Spleen (tissue), 11 donors: ENCODE measurements at regions not wholly inside any gene's neighbourhood (a gene's known extent, or its start where the extent isn't known, plus 50 kb on each side); places are given as distances from the start of the nearest gene placed in this dataset.
A peak's percentile ranks its signal among the peaks of the same experiment; 100 is the strongest.

Source experiments
- DNase-seq: peaks from one replicate; pipeline ENCODE4 v3.0.0-alpha.2; 2020
- H3K27ac ChIP-seq, 8 donors: fragments of 200-600 bp; sonication (generic) in 7 of 8; 1 replicate in 4 of 8; 2 replicates in 4 of 8; pipeline versions ENCODE4 v1.5.0 to v1.8.0; 2016 to 2021; ENCODE audit warnings: inconsistent platforms in 4 of 8, mild to moderate bottlenecking in 4 of 8, moderate library complexity in 1 of 8
- H3K27me3 ChIP-seq, 7 donors: fragments of 200-600 bp; sonication (generic) in 6 of 7; replicated peaks in 1 of 7; 1 replicate in 4 of 7; 2 replicates in 3 of 7; pipeline versions ENCODE4 v1.5.0 to v1.8.0; 2016 to 2021; ENCODE audit warnings: inconsistent platforms in 3 of 7, mild to moderate bottlenecking in 1 of 7
- H3K36me3 ChIP-seq, 6 donors: fragments of 200-600 bp; sonication (generic) in 5 of 6; 1 replicate in 4 of 6; 2 replicates in 2 of 6; pipeline versions ENCODE4 v1.5.0 to v1.8.0; 2016 to 2021; ENCODE audit warnings: inconsistent platforms in 2 of 6
- H3K4me1 ChIP-seq, 6 donors: fragments of 200-600 bp; sonication (generic) in 5 of 6; 1 replicate in 3 of 6; 2 replicates in 3 of 6; pipeline versions ENCODE4 v1.5.0 to v1.8.0; 2016 to 2021; ENCODE audit warnings: inconsistent platforms in 3 of 6
- H3K4me3 ChIP-seq, 8 donors: fragments of 200-600 bp; sonication (generic) in 7 of 8; 1 replicate in 4 of 8; 2 replicates in 4 of 8; pipeline versions ENCODE4 v1.5.0 to v1.8.0; 2016 to 2021; ENCODE audit warnings: inconsistent platforms in 4 of 8, mild to moderate bottlenecking in 4 of 8, moderate library complexity in 2 of 8
- H3K9me3 ChIP-seq, 8 donors: fragments of 200-600 bp; sonication (generic) in 7 of 8; 1 replicate in 4 of 8; 2 replicates in 4 of 8; pipeline versions ENCODE4 v1.5.0 to v1.8.0; 2016 to 2021; ENCODE audit warnings: inconsistent platforms in 4 of 8
- POLR2A ChIP-seq, 3 donors: fragments of 450-650 bp; IDR thresholded peaks; one replicate each; pipeline ENCODE4 v1.5.1; 2017; ENCODE audit warnings: antibody characterized with exemption in 3 of 3, mild to moderate bottlenecking in 1 of 3
- POLR2AphosphoS5 ChIP-seq, 3 donors: sonication (generic); formaldehyde crosslinking; IDR thresholded peaks; one replicate each; pipeline ENCODE4 v1.5.1; 2017; ENCODE audit warnings: antibody characterized with exemption in 3 of 3
- WGBS, 5 donors: extraction: QIAGEN DNeasy Blood & Tissue Kit in 3 of 5; methylation state at CpG; one replicate each; pipeline versions ENCODE4 v1.1.5 to v1.1.7; 2013 to 2018; 5-methylcytosine and 5-hydroxymethylcytosine counted together
- intact Hi-C: fragments of 100-400 bp; cut with DNase I; formaldehyde crosslinking; loops from one replicate; pipeline ENCODE4 v1.15.0; 2023; ENCODE audit warnings: low total_unique reads
- TF ChIP-seq, protein P1 (sequence below), 11 experiments: fragments of 200-600 bp in 7 of 11; fragments of 450-650 bp in 4 of 11; sonication (generic) in 4 of 11; IDR thresholded peaks in 8 of 11; conservative IDR thresholded peaks in 3 of 11; 1 replicate in 7 of 11; 2 replicates in 4 of 11; pipeline versions ENCODE4 v1.4.0 to v1.8.0; 2016 to 2021; ENCODE audit warnings: antibody characterized with exemption in 11 of 11, inconsistent platforms in 4 of 11, mild to moderate bottlenecking in 1 of 11
- donor health status: healthy with polysubstance abuse.
- donor health status: DM: no; HTN: no; CAD: no; lungs with moderate emphysema.
- donor health status: DM: no; HTN: no; CAD: no.
- donor health status: Bipolar disorder and iron deficiency.
- donor health status: healthy.
- donor health status: DM: no; HTN: no; CAD: no.
- donor health status: DM: yes; HTN: yes; CAD: no.

DNA sequence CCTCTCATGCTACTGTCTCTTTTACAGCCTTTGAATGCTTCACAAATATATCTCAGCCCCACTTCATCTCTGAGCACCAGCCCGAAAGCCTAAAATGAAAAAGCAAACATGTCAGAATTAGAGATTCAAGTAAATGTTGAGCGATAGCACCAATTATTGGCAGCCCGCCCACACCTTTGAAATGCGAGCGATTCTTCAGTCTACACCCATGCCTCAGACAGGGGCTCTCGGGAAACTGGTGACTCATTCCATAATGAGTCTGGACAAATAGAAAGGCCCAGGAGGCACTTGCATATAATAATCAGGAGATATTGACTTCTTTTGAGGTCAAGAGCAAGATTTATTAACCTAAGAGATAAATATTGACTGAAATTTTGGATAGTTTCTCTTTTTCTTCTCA lies 487.3 kb upstream of the PTBP2 start:
- TF ChIP-seq, protein P1, sequence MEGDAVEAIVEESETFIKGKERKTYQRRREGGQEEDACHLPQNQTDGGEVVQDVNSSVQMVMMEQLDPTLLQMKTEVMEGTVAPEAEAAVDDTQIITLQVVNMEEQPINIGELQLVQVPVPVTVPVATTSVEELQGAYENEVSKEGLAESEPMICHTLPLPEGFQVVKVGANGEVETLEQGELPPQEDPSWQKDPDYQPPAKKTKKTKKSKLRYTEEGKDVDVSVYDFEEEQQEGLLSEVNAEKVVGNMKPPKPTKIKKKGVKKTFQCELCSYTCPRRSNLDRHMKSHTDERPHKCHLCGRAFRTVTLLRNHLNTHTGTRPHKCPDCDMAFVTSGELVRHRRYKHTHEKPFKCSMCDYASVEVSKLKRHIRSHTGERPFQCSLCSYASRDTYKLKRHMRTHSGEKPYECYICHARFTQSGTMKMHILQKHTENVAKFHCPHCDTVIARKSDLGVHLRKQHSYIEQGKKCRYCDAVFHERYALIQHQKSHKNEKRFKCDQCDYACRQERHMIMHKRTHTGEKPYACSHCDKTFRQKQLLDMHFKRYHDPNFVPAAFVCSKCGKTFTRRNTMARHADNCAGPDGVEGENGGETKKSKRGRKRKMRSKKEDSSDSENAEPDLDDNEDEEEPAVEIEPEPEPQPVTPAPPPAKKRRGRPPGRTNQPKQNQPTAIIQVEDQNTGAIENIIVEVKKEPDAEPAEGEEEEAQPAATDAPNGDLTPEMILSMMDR (IDR thresholded peaks at IDR 0.05 in 8 of 11, conservative IDR thresholded peaks at IDR 0.05 in 3 of 11), result no peak
- no peak for TF ChIP-seq POLR2A (IDR thresholded peaks at IDR 0.05)
- no peak for TF ChIP-seq POLR2AphosphoS5 (IDR thresholded peaks at IDR 0.05)
- DNase-seq, result no peak
- H3K27me3 ChIP-seq, result no peaks in the 10 kb centered on the region
- WGBS, 5 donors, result 55 to 84% (median 75%) methylated on average over 6 of the region's 6 CpGs
- H3K36me3 ChIP-seq, result no peaks in the 10 kb centered on the region
- H3K27ac ChIP-seq, result no peak overlapping the region
- no peak overlapping the region for H3K4me3 ChIP-seq
- intact Hi-C loops, result no loop called here
- H3K9me3 ChIP-seq, result no peaks in the 10 kb centered on the region
- H3K4me1 ChIP-seq, result no peaks in the 10 kb centered on the region

DNA sequence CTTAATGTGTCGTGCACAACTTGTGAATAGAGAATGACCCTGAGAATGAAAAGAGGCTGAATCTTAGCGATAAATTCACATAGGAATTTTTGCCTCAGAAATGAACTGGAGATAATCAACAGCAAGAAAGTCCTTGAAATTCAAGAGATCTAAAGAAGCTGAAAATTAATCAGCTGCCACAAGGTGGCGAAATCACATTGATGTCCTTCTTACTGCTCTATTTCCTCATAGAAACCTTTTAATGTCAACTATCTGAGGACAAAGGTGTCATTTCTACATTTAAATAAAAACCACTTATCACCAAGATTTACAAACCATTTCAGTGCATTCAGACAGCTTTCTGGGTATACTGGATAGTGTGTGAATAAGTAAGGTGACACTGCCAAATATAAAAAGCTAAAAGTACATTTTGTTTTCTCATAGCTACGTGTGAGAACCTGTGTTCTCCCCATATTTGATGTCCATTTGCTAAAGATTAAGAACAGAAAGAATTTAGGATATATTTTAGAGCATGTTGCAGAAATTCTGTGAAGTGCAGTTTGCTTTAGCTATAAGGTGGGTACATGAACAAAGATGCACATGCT lies 485.3 kb upstream of the PTBP2 start:
- 24 to 43% (median 33%) methylated on average over 3 to 4 of the region's 4 CpGs for WGBS, 5 donors
- Histone ChIP-seq H3K27me3 (no peaks in the 10 kb centered on the region), H3K9me3 (no peaks in the 10 kb centered on the region), H3K4me1 (no peaks in the 10 kb centered on the region), H3K4me3 (no peak overlapping the region), H3K27ac (no peak overlapping the region), H3K36me3 (no peaks in the 10 kb centered on the region)
- DNase-seq, result no peak
- TF ChIP-seq, protein P1 (IDR thresholded peaks at IDR 0.05 in 8 of 11, conservative IDR thresholded peaks at IDR 0.05 in 3 of 11), result peak in 7 of 11 experiments; percentile 27 to 44 (median 33)
- TF ChIP-seq POLR2AphosphoS5 (IDR thresholded peaks at IDR 0.05), result no peak
- intact Hi-C loops, result no loop called here

GRCh38 chr1:96238426-96238825 lies 483.2 kb upstream of the PTBP2 start:
- Histone ChIP-seq H3K27me3 (no peaks in the 10 kb centered on the region), H3K4me1 (no peaks in the 10 kb centered on the region), H3K36me3 (no peaks in the 10 kb centered on the region), H3K27ac (no peak overlapping the region), H3K9me3 (no peaks in the 10 kb centered on the region), H3K4me3 (no peak overlapping the region)
- 58 to 70% (median 65%) methylated on average over 4 of the region's 4 CpGs for WGBS, 5 donors
- DNase-seq, result no peak
- intact Hi-C loops, result no loop called here
- TF ChIP-seq POLR2AphosphoS5 (IDR thresholded peaks at IDR 0.05) (no peak), POLR2A (IDR thresholded peaks at IDR 0.05) (no peak)
- TF ChIP-seq, protein P1 (IDR thresholded peaks at IDR 0.05 in 8 of 11, conservative IDR thresholded peaks at IDR 0.05 in 3 of 11), result no peak

DNA sequence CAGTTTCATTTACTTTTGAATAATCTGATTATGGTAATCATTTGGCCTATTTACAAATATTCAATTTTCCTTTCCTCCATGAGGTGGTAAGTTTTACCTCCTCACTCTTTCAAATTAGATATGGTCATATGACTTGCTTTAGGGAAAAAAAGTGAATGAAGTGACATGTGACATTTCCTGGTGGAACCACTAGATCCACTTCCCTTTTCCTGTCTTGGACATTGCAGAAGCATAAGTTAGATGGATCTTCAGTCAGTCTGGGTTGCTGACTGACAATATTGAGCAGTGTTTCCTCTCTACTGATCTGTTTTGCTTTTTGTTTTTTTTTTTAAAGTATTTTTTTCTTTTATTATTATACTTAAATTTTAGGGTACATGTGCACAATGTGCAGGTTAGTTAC lies 481.1 kb upstream of the PTBP2 start:
- no peaks in the 10 kb centered on the region for H3K27me3 ChIP-seq
- DNase-seq, result no peak
- no peak overlapping the region for H3K27ac ChIP-seq
- intact Hi-C loops, result no loop called here
- no peaks in the 10 kb centered on the region for H3K36me3 ChIP-seq
- H3K9me3 ChIP-seq, result no peaks in the 10 kb centered on the region
- H3K4me3 ChIP-seq, result no peak overlapping the region
- TF ChIP-seq POLR2AphosphoS5 (IDR thresholded peaks at IDR 0.05) (no peak), POLR2A (IDR thresholded peaks at IDR 0.05) (no peak)
- TF ChIP-seq, protein P1 (IDR thresholded peaks at IDR 0.05 in 8 of 11, conservative IDR thresholded peaks at IDR 0.05 in 3 of 11), result no peak
- H3K4me1 ChIP-seq, result no peaks in the 10 kb centered on the region
